ENCODE measurements at regions not wholly inside any gene's neighbourhood (a gene's known extent, or its start where the extent isn't known, plus 50 kb on each side); places are given as distances from the start of the nearest gene placed in this dataset.

GRCh38 chr1:229815961-229816360 is 189.9 kb downstream of the URB2 start:
- Histone ChIP-seq H3K27ac (ENCODE audit: low read length) (no peak overlapping the region), H3K4me3 (ENCODE audit: low read length) (no peak overlapping the region), H3K9me3 (ENCODE audit: control insufficient read depth, insufficient read depth, low read length) (peaks cover 1% of the 10 kb centered on the region; the same call in 1 of the 2 replicates), H3K27me3 (ENCODE audit: control insufficient read depth, insufficient read depth, low read length) (no peaks in the 10 kb centered on the region), H3K36me3 (ENCODE audit: control insufficient read depth, insufficient read depth, low read length) (no peaks in the 10 kb centered on the region), H3K4me1 (ENCODE audit: control insufficient read depth, insufficient read depth, low read length) (no peaks in the 10 kb centered on the region)
- DNase-seq (ENCODE audit: low read depth, low spot score) = no peak
- no CpG with 5 or more reads among the region's 2 CpGs for WGBS (ENCODE audit: insufficient coverage, insufficient read length)

GRCh38 chr1:229817936-229818335 is 191.9 kb downstream of the URB2 start:
- no peak overlapping the region for H3K27ac ChIP-seq (ENCODE audit: low read length)
- no peak overlapping the region for H3K4me3 ChIP-seq (ENCODE audit: low read length)
- H3K36me3 ChIP-seq (ENCODE audit: control insufficient read depth, insufficient read depth, low read length) = no peaks in the 10 kb centered on the region
- no CpG with 5 or more reads among the region's 1 CpG for WGBS (ENCODE audit: insufficient coverage, insufficient read length)
- H3K9me3 ChIP-seq (ENCODE audit: control insufficient read depth, insufficient read depth, low read length) = peaks cover 1% of the 10 kb centered on the region; the same call in 1 of the 2 replicates
- H3K27me3 ChIP-seq (ENCODE audit: control insufficient read depth, insufficient read depth, low read length) = no peaks in the 10 kb centered on the region
- DNase-seq (ENCODE audit: low read depth, low spot score) = no peak
- no peaks in the 10 kb centered on the region for H3K4me1 ChIP-seq (ENCODE audit: control insufficient read depth, insufficient read depth, low read length)

GRCh38 chr1:229819091-229819490 is 193.0 kb downstream of the URB2 start:
- H3K36me3 ChIP-seq (ENCODE audit: control insufficient read depth, insufficient read depth, low read length) = no peaks in the 10 kb centered on the region
- no peaks in the 10 kb centered on the region for H3K27me3 ChIP-seq (ENCODE audit: control insufficient read depth, insufficient read depth, low read length)
- no CpG with 5 or more reads among the region's 1 CpG for WGBS (ENCODE audit: insufficient coverage, insufficient read length)
- no peak for DNase-seq (ENCODE audit: low read depth, low spot score)
- H3K4me1 ChIP-seq (ENCODE audit: control insufficient read depth, insufficient read depth, low read length) = no peaks in the 10 kb centered on the region
- no peak overlapping the region for H3K4me3 ChIP-seq (ENCODE audit: low read length)
- H3K27ac ChIP-seq (ENCODE audit: low read length) = no peak overlapping the region
- peaks cover 1% of the 10 kb centered on the region; the same call in 1 of the 2 replicates for H3K9me3 ChIP-seq (ENCODE audit: control insufficient read depth, insufficient read depth, low read length)

- H3K9me3 ChIP-seq (ENCODE audit: control insufficient read depth, insufficient read depth, low read length) = peaks cover 1% of the 10 kb centered on the region; the same call in 1 of the 2 replicates
- WGBS (ENCODE audit: insufficient coverage, insufficient read length) = no CpG with 5 or more reads among the region's 4 CpGs
- H3K27ac ChIP-seq (ENCODE audit: low read length) = no peak overlapping the region
- no peaks in the 10 kb centered on the region for H3K27me3 ChIP-seq (ENCODE audit: control insufficient read depth, insufficient read depth, low read length)
- H3K36me3 ChIP-seq (ENCODE audit: control insufficient read depth, insufficient read depth, low read length) = no peaks in the 10 kb centered on the region
- H3K4me3 ChIP-seq (ENCODE audit: low read length) = no peak overlapping the region
- H3K4me1 ChIP-seq (ENCODE audit: control insufficient read depth, insufficient read depth, low read length) = no peaks in the 10 kb centered on the region
- DNase-seq (ENCODE audit: low read depth, low spot score) = no peak
Observed at GRCh38 chr1:229822026-229822425, 196.0 kb downstream of the URB2 start.

GRCh38 chr1:229825042-229825441 is 199.0 kb downstream of the URB2 start:
- no CpG with 5 or more reads among the region's 2 CpGs for WGBS (ENCODE audit: insufficient coverage, insufficient read length)
- H3K9me3 ChIP-seq (ENCODE audit: control insufficient read depth, insufficient read depth, low read length) = no peaks in the 10 kb centered on the region
- H3K27me3 ChIP-seq (ENCODE audit: control insufficient read depth, insufficient read depth, low read length) = no peaks in the 10 kb centered on the region
- H3K4me1 ChIP-seq (ENCODE audit: control insufficient read depth, insufficient read depth, low read length) = no peaks in the 10 kb centered on the region
- no peak overlapping the region for H3K4me3 ChIP-seq (ENCODE audit: low read length)
- H3K27ac ChIP-seq (ENCODE audit: low read length) = no peak overlapping the region
- DNase-seq (ENCODE audit: low read depth, low spot score) = no peak
- H3K36me3 ChIP-seq (ENCODE audit: control insufficient read depth, insufficient read depth, low read length) = no peaks in the 10 kb centered on the region

- no peak overlapping the region for H3K4me3 ChIP-seq (ENCODE audit: low read length)
- H3K4me1 ChIP-seq (ENCODE audit: control insufficient read depth, insufficient read depth, low read length) = no peaks in the 10 kb centered on the region
- H3K27me3 ChIP-seq (ENCODE audit: control insufficient read depth, insufficient read depth, low read length) = no peaks in the 10 kb centered on the region
- no peaks in the 10 kb centered on the region for H3K9me3 ChIP-seq (ENCODE audit: control insufficient read depth, insufficient read depth, low read length)
- no peaks in the 10 kb centered on the region for H3K36me3 ChIP-seq (ENCODE audit: control insufficient read depth, insufficient read depth, low read length)
- no peak overlapping the region for H3K27ac ChIP-seq (ENCODE audit: low read length)
- no peak for DNase-seq (ENCODE audit: low read depth, low spot score)
- WGBS (ENCODE audit: insufficient coverage, insufficient read length) = 100% methylated on average over 1 of the region's 2 CpGs
Observed at GRCh38 chr1:229828461-229828860, 202.4 kb downstream of the URB2 start.

GRCh38 chr1:229832695-229833094 is 206.6 kb downstream of the URB2 start:
- no peak for DNase-seq (ENCODE audit: low read depth, low spot score)
- Histone ChIP-seq H3K4me1 (ENCODE audit: control insufficient read depth, insufficient read depth, low read length) (no peaks in the 10 kb centered on the region), H3K27me3 (ENCODE audit: control insufficient read depth, insufficient read depth, low read length) (no peaks in the 10 kb centered on the region), H3K9me3 (ENCODE audit: control insufficient read depth, insufficient read depth, low read length) (no peaks in the 10 kb centered on the region), H3K4me3 (ENCODE audit: low read length) (no peak overlapping the region), H3K36me3 (ENCODE audit: control insufficient read depth, insufficient read depth, low read length) (no peaks in the 10 kb centered on the region), H3K27ac (ENCODE audit: low read length) (no peak overlapping the region)
- WGBS (ENCODE audit: insufficient coverage, insufficient read length) = no CpG with 5 or more reads among the region's 3 CpGs

GRCh38 chr1:229834230-229834629 is 208.2 kb downstream of the URB2 start:
- H3K9me3 ChIP-seq (ENCODE audit: control insufficient read depth, insufficient read depth, low read length) = no peaks in the 10 kb centered on the region
- H3K36me3 ChIP-seq (ENCODE audit: control insufficient read depth, insufficient read depth, low read length) = no peaks in the 10 kb centered on the region
- DNase-seq (ENCODE audit: low read depth, low spot score) = no peak
- no peak overlapping the region for H3K4me3 ChIP-seq (ENCODE audit: low read length)
- no peaks in the 10 kb centered on the region for H3K4me1 ChIP-seq (ENCODE audit: control insufficient read depth, insufficient read depth, low read length)
- WGBS (ENCODE audit: insufficient coverage, insufficient read length) = no CpG with 5 or more reads among the region's 6 CpGs
- H3K27ac ChIP-seq (ENCODE audit: low read length) = no peak overlapping the region
- H3K27me3 ChIP-seq (ENCODE audit: control insufficient read depth, insufficient read depth, low read length) = no peaks in the 10 kb centered on the region

GRCh38 chr1:229835226-229835625 is 209.2 kb downstream of the URB2 start:
- no peaks in the 10 kb centered on the region for H3K27me3 ChIP-seq (ENCODE audit: control insufficient read depth, insufficient read depth, low read length)
- no peaks in the 10 kb centered on the region for H3K9me3 ChIP-seq (ENCODE audit: control insufficient read depth, insufficient read depth, low read length)
- no peak for DNase-seq (ENCODE audit: low read depth, low spot score)
- H3K4me3 ChIP-seq (ENCODE audit: low read length) = no peak overlapping the region
- H3K27ac ChIP-seq (ENCODE audit: low read length) = no peak overlapping the region
- no peaks in the 10 kb centered on the region for H3K36me3 ChIP-seq (ENCODE audit: control insufficient read depth, insufficient read depth, low read length)
- no CpG with 5 or more reads among the region's 5 CpGs for WGBS (ENCODE audit: insufficient coverage, insufficient read length)
- no peaks in the 10 kb centered on the region for H3K4me1 ChIP-seq (ENCODE audit: control insufficient read depth, insufficient read depth, low read length)

- Histone ChIP-seq H3K9me3 (ENCODE audit: control insufficient read depth, insufficient read depth, low read length) (no peaks in the 10 kb centered on the region), H3K4me3 (ENCODE audit: low read length) (no peak overlapping the region), H3K27me3 (ENCODE audit: control insufficient read depth, insufficient read depth, low read length) (no peaks in the 10 kb centered on the region), H3K36me3 (ENCODE audit: control insufficient read depth, insufficient read depth, low read length) (no peaks in the 10 kb centered on the region), H3K4me1 (ENCODE audit: control insufficient read depth, insufficient read depth, low read length) (no peaks in the 10 kb centered on the region), H3K27ac (ENCODE audit: low read length) (no peak overlapping the region)
- no CpG with 5 or more reads among the region's 9 CpGs for WGBS (ENCODE audit: insufficient coverage, insufficient read length)
- no peak for DNase-seq (ENCODE audit: low read depth, low spot score)
Observed at GRCh38 chr1:229836324-229836723, 210.3 kb downstream of the URB2 start.

GRCh38 chr1:229838204-229838603 is 212.2 kb downstream of the URB2 start:
- H3K27ac ChIP-seq (ENCODE audit: low read length) = no peak overlapping the region
- no CpG with 5 or more reads among the region's 7 CpGs for WGBS (ENCODE audit: insufficient coverage, insufficient read length)
- DNase-seq (ENCODE audit: low read depth, low spot score) = no peak
- H3K4me1 ChIP-seq (ENCODE audit: control insufficient read depth, insufficient read depth, low read length) = no peaks in the 10 kb centered on the region
- H3K27me3 ChIP-seq (ENCODE audit: control insufficient read depth, insufficient read depth, low read length) = no peaks in the 10 kb centered on the region
- no peak overlapping the region for H3K4me3 ChIP-seq (ENCODE audit: low read length)
- no peaks in the 10 kb centered on the region for H3K36me3 ChIP-seq (ENCODE audit: control insufficient read depth, insufficient read depth, low read length)
- H3K9me3 ChIP-seq (ENCODE audit: control insufficient read depth, insufficient read depth, low read length) = no peaks in the 10 kb centered on the region
